NCI-H524 treated with DMSO at 0.1 percent for 48 hours (cell line): ENCODE measurements at regions not wholly inside any gene's neighbourhood (a gene's known extent, or its start where the extent isn't known, plus 50 kb on each side); places are given as distances from the start of the nearest gene placed in this dataset.

Experiments used
- DNase-seq: peaks from one replicate; lab custom pipeline; 2025; lab: John Stamatoyannopoulos, UW

- no peak for DNase-seq
Measured at GRCh38 chr6:166693880-166694279, 66.8 kb upstream of the RPS6KA2 start.

GRCh38 chr6:166692723-166693302 lies 65.8 kb upstream of the RPS6KA2 start:
- no peak for DNase-seq

- DNase-seq, result no peak
Measured at GRCh38 chr6:166691746-166692145, 64.7 kb upstream of the RPS6KA2 start.

- no peak for DNase-seq
Measured at GRCh38 chr6:166691199-166691598, 64.1 kb upstream of the RPS6KA2 start.

- DNase-seq, result no peak
Measured at GRCh38 chr6:166689687-166690086, 62.6 kb upstream of the RPS6KA2 start.

GRCh38 chr6:166688901-166689300 lies 61.9 kb upstream of the RPS6KA2 start:
- DNase-seq, result no peak

GRCh38 chr6:166687879-166688205 lies 60.8 kb upstream of the RPS6KA2 start:
- no peak for DNase-seq

GRCh38 chr6:166687070-166687878 lies 60.2 kb upstream of the RPS6KA2 start:
- DNase-seq, result no peak

- no peak for DNase-seq
Measured at GRCh38 chr6:166686317-166686716, 59.3 kb upstream of the RPS6KA2 start.

GRCh38 chr6:166684866-166685265 lies 57.8 kb upstream of the RPS6KA2 start:
- no peak for DNase-seq

- DNase-seq, result no peak
Measured at GRCh38 chr6:166684170-166684569, 57.1 kb upstream of the RPS6KA2 start.

- no peak for DNase-seq
Measured at GRCh38 chr6:166683477-166683876, 56.4 kb upstream of the RPS6KA2 start.

- no peak for DNase-seq
Measured at GRCh38 chr6:166679566-166679965, 52.5 kb upstream of the RPS6KA2 start.

GRCh38 chr6:166678426-166678825 lies 51.4 kb upstream of the RPS6KA2 start:
- no peak for DNase-seq

- no peak for DNase-seq
Measured at GRCh38 chr6:166677941-166678340, 50.9 kb upstream of the RPS6KA2 start.
